ENCODE measurements at regions not wholly inside any gene's neighbourhood (a gene's known extent, or its start where the extent isn't known, plus 50 kb on each side); places are given as distances from the start of the nearest gene placed in this dataset.
A peak's percentile ranks its signal among the peaks of the same experiment; 100 is the strongest.

- no peak overlapping the region for H3K4me3 ChIP-seq
- no peaks in the 10 kb centered on the region for H3K36me3 ChIP-seq
- 77 to 83% (median 81%) methylated on average over 4 of the region's 4 CpGs for WGBS, 4 donors
- intact Hi-C loops (cut with DNase I): no loop called here
- no peak overlapping the region for H3K27ac ChIP-seq
- H3K9me3 ChIP-seq: no peaks in the 10 kb centered on the region
- DNase-seq (no peak), ATAC-seq (peak in 1 of 4 donors; percentile 34)
- H3K4me1 ChIP-seq: peaks cover 0 to 13% (median 3%) of the 10 kb centered on the region in 12 donors
- TF ChIP-seq, protein P1, sequence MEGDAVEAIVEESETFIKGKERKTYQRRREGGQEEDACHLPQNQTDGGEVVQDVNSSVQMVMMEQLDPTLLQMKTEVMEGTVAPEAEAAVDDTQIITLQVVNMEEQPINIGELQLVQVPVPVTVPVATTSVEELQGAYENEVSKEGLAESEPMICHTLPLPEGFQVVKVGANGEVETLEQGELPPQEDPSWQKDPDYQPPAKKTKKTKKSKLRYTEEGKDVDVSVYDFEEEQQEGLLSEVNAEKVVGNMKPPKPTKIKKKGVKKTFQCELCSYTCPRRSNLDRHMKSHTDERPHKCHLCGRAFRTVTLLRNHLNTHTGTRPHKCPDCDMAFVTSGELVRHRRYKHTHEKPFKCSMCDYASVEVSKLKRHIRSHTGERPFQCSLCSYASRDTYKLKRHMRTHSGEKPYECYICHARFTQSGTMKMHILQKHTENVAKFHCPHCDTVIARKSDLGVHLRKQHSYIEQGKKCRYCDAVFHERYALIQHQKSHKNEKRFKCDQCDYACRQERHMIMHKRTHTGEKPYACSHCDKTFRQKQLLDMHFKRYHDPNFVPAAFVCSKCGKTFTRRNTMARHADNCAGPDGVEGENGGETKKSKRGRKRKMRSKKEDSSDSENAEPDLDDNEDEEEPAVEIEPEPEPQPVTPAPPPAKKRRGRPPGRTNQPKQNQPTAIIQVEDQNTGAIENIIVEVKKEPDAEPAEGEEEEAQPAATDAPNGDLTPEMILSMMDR (IDR thresholded peaks at IDR 0.05): no peak
- no peak for TF ChIP-seq POLR2A (IDR thresholded peaks at IDR 0.05)
- no peaks in the 10 kb centered on the region for H3K27me3 ChIP-seq
Measured at GRCh38 chr18:22106536-22107292, 62.7 kb upstream of the GATA6 start.

- DNase-seq: no peak
- 52 to 65% (median 63%) methylated on average over 2 of the region's 2 CpGs for WGBS, 4 donors
- intact Hi-C loops (cut with DNase I): no loop called here
- H3K4me1 ChIP-seq: peaks cover 0 to 13% (median 3%) of the 10 kb centered on the region in 12 donors
- no peak overlapping the region for H3K27ac ChIP-seq
- ATAC-seq: no peak
- no peaks in the 10 kb centered on the region for H3K36me3 ChIP-seq
- no peaks in the 10 kb centered on the region for H3K27me3 ChIP-seq
- TF ChIP-seq POLR2A (IDR thresholded peaks at IDR 0.05): no peak
- TF ChIP-seq, protein P1 (IDR thresholded peaks at IDR 0.05): peak in 3 of 12 donors; percentile 12 to 22 (median 20)
- H3K4me3 ChIP-seq: no peak overlapping the region
- no peaks in the 10 kb centered on the region for H3K9me3 ChIP-seq
Measured at GRCh38 chr18:22108674-22109073, 60.7 kb upstream of the GATA6 start.

DNA sequence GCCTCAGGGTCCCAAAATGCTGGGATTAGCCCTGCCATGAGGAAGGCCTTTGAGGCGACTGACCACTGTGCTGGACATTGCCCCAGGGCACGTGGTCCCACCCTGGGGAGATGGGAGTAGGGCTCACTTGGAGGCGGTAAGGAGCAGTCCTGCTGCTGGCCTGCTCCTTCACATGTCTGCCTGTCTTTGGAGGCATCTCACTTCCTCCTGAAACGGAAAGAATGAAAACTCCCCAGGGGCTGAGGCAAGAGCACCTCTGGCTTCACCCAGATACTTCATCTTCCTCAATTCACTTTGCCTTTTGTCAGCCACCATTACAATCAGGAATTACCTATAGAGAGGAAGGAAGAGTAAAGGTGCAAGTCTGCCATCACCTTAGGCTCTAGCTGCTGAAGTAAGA is 59.9 kb upstream of the GATA6 start:
- no peak overlapping the region for H3K27ac ChIP-seq
- no peak for TF ChIP-seq POLR2A (IDR thresholded peaks at IDR 0.05)
- TF ChIP-seq, protein P1 (IDR thresholded peaks at IDR 0.05): no peak
- H3K4me1 ChIP-seq: peaks cover 0 to 18% (median 4%) of the 10 kb centered on the region in 12 donors
- ATAC-seq: no peak
- no peak for DNase-seq
- no peaks in the 10 kb centered on the region for H3K36me3 ChIP-seq
- H3K4me3 ChIP-seq: no peak overlapping the region
- no peaks in the 10 kb centered on the region for H3K9me3 ChIP-seq
- intact Hi-C loops (cut with DNase I): no loop called here
- H3K27me3 ChIP-seq: no peaks in the 10 kb centered on the region
- 78 to 90% (median 82%) methylated on average over 2 to 4 of the region's 4 CpGs for WGBS, 4 donors

- Histone ChIP-seq H3K36me3 (no peaks in the 10 kb centered on the region), H3K27me3 (no peaks in the 10 kb centered on the region), H3K4me1 (peaks cover 0 to 18% (median 6%) of the 10 kb centered on the region in 12 donors), H3K4me3 (no peak overlapping the region), H3K27ac (no peak overlapping the region), H3K9me3 (no peaks in the 10 kb centered on the region)
- ATAC-seq (no peak), DNase-seq (no peak)
- intact Hi-C loops (cut with DNase I): loop anchor here in 2 of 10 donors (2.0 to 10.0 kb wide), 2 partner anchors 48 to 54 kb away; partner anchors contain the start of gene GATA6 (in 1 of the 2)
- WGBS, 4 donors: 59 to 68% (median 63%) methylated on average over 9 of the region's 9 CpGs
- no peak for TF ChIP-seq POLR2A (IDR thresholded peaks at IDR 0.05)
- TF ChIP-seq, protein P1 (IDR thresholded peaks at IDR 0.05): no peak
Measured at GRCh38 chr18:22110461-22110924, 58.9 kb upstream of the GATA6 start.
